HL-60 (cell line): ENCODE measurements at regions not wholly inside any gene's neighbourhood (a gene's known extent, or its start where the extent isn't known, plus 50 kb on each side); places are given as distances from the start of the nearest gene placed in this dataset.

Source experiments
- DNase-seq, 2 experiments: peaks; one replicate each; pipeline ENCODE4 v3.0.0-alpha.2; 2010 to 2020; ENCODE audit warnings: low read depth in 1 of 2, low spot score in 1 of 2
- H3K27ac ChIP-seq: fragments of 250-450 bp; sonication (Bioruptor Pico); replicated peaks from 2 replicates; pipeline ENCODE4 v1.5.1; 2020; ENCODE audit warnings: mild to moderate bottlenecking, moderate library complexity
- H3K27me3 ChIP-seq: fragments of 250-450 bp; sonication (Bioruptor Pico); 2 replicates; pipeline ENCODE4 v1.5.1; 2021; ENCODE audit warnings: mild to moderate bottlenecking, moderate library complexity; ENCODE audit not compliant: insufficient read depth, poor library complexity, severe bottlenecking
- H3K4me3 ChIP-seq: replicated peaks from 2 replicates; pipeline ENCODE4 v1.5.1; 2011; ENCODE audit warnings: mild to moderate bottlenecking, control low read depth, low read length; ENCODE audit not compliant: insufficient read depth
- GABPA ChIP-seq: IDR thresholded peaks from 2 replicates; pipeline ENCODE4 v1.6.1; 2012; ENCODE audit warnings: low read depth
- POLR2AphosphoS5 ChIP-seq: IDR thresholded peaks from 2 replicates; pipeline ENCODE4 v1.6.1; 2012; ENCODE audit warnings: low read depth
- SPI1 ChIP-seq: IDR thresholded peaks from 2 replicates; pipeline ENCODE4 v1.6.1; 2012; ENCODE audit warnings: low read depth, mild to moderate bottlenecking, borderline replicate concordance
- TF ChIP-seq, protein P1 (sequence below): IDR thresholded peaks from one replicate; pipeline ENCODE4 v1.5.1; 2011; ENCODE audit warnings: low read length, control low read depth, inconsistent platforms; ENCODE audit not compliant: insufficient read depth
- TF ChIP-seq, protein P2 (sequence below): IDR thresholded peaks from 2 replicates; pipeline ENCODE4 v1.6.1; 2012; ENCODE audit warnings: low read depth; ENCODE audit not compliant: insufficient replicate concordance

DNA sequence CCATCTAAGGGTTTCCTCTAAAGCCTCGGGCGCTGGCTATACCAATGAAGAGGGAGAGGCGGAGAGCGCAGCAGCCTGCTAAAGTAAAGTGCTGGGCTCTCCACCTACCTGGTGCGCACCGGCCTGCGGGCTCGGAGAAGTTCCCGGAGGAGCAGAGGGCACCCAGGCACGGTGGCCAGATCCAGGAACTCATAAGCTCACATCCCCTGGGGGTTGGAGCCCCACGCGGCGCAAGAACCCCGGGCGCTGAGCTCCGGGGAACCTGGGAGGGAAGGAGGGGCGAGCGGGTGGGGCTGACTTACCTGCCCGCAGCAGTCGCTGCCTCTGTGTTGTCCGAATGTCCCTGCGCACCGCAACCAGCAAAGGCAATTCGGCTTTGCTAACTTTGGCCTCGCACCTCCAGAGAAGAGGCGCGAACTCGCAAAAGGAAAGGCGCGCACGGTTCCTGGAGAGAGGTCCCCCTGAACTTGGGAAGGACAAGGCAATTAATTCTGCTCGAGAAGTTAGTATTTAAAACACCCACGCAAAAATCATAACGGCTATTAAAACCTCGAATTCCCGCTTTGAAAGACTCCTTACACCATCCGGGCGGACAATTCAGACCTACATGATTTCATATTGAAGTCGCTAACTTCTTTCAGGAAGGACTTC is 127.6 kb upstream of the C11orf58 start:
- no peak for DNase-seq
- Histone ChIP-seq H3K27ac (no peak overlapping the region), H3K27me3 (peaks cover 90% of the 10 kb centered on the region), H3K4me3 (no peak overlapping the region)
- TF ChIP-seq SPI1 = no peak
- TF ChIP-seq, protein P1, sequence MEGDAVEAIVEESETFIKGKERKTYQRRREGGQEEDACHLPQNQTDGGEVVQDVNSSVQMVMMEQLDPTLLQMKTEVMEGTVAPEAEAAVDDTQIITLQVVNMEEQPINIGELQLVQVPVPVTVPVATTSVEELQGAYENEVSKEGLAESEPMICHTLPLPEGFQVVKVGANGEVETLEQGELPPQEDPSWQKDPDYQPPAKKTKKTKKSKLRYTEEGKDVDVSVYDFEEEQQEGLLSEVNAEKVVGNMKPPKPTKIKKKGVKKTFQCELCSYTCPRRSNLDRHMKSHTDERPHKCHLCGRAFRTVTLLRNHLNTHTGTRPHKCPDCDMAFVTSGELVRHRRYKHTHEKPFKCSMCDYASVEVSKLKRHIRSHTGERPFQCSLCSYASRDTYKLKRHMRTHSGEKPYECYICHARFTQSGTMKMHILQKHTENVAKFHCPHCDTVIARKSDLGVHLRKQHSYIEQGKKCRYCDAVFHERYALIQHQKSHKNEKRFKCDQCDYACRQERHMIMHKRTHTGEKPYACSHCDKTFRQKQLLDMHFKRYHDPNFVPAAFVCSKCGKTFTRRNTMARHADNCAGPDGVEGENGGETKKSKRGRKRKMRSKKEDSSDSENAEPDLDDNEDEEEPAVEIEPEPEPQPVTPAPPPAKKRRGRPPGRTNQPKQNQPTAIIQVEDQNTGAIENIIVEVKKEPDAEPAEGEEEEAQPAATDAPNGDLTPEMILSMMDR = no peak
- TF ChIP-seq, protein P2, sequence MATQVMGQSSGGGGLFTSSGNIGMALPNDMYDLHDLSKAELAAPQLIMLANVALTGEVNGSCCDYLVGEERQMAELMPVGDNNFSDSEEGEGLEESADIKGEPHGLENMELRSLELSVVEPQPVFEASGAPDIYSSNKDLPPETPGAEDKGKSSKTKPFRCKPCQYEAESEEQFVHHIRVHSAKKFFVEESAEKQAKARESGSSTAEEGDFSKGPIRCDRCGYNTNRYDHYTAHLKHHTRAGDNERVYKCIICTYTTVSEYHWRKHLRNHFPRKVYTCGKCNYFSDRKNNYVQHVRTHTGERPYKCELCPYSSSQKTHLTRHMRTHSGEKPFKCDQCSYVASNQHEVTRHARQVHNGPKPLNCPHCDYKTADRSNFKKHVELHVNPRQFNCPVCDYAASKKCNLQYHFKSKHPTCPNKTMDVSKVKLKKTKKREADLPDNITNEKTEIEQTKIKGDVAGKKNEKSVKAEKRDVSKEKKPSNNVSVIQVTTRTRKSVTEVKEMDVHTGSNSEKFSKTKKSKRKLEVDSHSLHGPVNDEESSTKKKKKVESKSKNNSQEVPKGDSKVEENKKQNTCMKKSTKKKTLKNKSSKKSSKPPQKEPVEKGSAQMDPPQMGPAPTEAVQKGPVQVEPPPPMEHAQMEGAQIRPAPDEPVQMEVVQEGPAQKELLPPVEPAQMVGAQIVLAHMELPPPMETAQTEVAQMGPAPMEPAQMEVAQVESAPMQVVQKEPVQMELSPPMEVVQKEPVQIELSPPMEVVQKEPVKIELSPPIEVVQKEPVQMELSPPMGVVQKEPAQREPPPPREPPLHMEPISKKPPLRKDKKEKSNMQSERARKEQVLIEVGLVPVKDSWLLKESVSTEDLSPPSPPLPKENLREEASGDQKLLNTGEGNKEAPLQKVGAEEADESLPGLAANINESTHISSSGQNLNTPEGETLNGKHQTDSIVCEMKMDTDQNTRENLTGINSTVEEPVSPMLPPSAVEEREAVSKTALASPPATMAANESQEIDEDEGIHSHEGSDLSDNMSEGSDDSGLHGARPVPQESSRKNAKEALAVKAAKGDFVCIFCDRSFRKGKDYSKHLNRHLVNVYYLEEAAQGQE = no peak
- no peak for TF ChIP-seq GABPA
- TF ChIP-seq POLR2AphosphoS5 = no peak

DNA sequence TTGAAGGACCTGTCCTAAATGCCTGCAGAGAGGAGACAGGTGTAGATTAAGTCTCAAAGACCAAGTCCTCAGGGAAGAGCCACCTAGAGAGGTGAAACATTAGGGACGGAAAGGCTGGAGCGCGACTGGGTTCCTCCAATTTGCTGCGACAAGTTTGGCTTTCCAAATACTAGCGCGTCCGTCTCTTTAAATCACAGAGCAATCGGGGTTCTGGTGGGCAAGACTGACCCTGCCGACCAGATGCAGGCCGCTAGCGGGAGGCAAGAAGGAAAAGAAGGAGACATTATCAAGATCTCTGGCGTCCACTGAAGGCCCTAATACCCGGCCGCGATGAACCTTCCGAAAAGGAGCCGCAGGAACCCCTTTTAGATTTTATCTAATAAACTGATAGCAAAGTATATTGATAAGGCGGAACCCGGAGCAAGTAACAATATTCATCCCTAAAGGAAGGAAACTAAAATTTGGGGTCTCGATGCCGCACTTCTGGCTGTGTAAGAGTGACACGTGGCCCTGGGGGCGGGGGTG is 128.2 kb upstream of the C11orf58 start:
- DNase-seq = no peak
- TF ChIP-seq GABPA (no peak), POLR2AphosphoS5 (no peak), SPI1 (no peak)
- TF ChIP-seq, protein P2 = no peak
- TF ChIP-seq, protein P1 = no peak
- H3K4me3 ChIP-seq = no peak overlapping the region
- no peak overlapping the region for H3K27ac ChIP-seq
- peaks cover 95% of the 10 kb centered on the region for H3K27me3 ChIP-seq

DNA sequence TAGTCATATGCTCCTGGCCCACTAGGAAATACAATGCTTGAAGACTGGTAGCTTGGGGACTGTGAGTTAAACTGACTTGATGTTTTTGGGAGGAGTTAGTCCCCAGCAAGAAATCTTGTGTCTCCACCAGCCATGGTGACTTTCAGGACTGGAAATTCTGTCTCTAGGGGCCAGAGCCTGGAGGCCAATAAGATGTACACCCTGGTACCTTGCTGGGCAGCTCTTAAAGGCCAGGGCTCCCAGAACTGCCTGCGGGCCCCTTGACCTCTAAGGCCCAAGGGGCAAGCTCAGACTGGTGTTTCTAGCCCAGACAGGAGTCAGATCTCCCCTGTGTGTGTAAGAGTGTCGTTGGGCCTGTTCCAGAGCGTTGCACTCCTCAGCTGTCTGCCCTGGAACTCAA is 128.7 kb upstream of the C11orf58 start:
- TF ChIP-seq, protein P1 = no peak
- no peak for DNase-seq
- Histone ChIP-seq H3K4me3 (no peak overlapping the region), H3K27me3 (peaks cover 92% of the 10 kb centered on the region), H3K27ac (no peak overlapping the region)
